ENCODE measurements at regions not wholly inside any gene's neighbourhood (a gene's known extent, or its start where the extent isn't known, plus 50 kb on each side); places are given as distances from the start of the nearest gene placed in this dataset.

DNA sequence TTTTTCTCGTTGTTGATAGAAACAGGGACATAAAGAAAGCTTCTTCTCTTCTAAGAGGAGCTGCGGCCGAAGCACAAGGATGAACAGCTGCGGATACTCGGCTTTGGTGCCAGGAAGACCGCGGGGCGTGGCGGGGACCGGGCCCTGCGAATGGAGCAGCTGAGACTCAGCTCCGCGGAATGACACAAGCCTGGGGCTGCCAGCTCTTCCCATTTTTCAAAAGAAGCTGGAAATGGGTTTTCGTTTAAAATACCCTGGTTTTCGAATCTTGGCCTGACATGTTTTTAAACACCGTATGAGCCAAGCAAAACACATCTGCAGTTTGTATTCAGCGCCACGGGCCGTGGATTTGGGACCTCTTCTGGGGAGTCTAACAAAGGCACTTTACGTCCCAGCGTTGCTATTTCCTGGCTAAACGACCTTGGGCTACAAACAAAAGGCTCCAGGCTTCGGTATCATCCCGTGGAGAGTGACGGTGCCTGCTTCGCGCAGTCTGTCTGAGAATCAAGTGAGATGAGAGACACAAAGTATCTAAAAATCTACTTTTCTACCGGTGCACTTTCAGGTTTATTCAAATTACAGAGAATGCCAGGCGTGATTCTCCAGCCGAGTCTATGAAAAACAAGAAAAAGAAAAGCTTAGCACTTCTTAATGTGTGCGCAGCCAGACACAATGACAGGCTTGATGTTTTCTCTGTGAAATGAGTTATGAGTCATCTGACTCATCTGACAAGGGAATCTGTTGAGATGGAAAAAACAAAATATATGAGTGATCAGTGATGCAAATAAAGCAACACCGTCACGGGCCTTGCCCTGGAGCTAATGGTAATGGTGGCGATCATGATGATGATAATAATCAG, 114.0 kb upstream of the TMEM132D start:
- DNase-seq = no peak

DNA sequence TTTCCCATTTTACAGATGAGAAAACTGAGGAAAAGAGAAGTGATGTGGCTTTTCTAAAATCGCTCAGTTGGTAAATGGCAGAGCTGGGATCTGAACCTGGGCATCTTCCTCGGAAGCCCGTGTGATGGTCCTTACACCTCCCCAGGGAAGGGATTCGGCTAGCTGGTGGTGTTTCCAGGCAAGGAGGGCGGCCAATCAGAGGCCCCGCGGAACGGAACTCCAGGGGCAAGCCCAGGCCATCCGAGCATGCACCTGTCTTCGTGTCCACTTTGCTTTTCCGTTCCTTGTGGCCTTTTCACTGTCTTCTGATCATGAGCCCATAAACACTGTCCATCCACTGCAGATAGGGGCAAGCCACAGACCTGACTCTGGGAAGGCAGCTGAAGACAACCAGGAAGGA, 114.8 kb upstream of the TMEM132D start:
- no peak for DNase-seq

DNA sequence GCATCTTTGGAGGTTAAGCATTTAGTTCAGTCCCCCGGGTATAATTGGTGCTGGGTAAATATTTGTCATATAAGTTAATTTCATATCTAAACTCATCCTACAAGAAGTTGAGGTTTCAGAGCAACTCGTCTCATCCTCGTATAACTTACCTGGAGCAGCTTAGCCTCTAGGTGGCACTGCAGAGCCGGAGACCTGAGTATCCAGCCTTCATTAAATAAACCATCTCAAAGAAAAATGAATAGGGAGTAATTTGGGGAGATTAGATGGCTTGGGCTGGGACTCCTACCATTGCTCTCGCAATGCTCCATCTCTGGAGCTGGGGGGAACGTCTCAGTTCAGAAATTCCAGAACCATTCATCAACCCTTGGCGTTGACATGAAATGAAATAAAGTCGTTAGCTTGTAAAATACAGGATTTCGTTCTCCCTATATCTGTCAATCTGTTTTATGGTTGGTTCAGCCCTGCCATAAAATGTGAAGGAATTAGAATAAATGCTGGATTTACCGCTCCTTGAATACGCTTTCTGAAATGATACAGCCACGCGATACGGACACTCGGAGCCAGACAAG, 122.9 kb upstream of the TMEM132D start:
- peak; percentile 58 for DNase-seq

DNA sequence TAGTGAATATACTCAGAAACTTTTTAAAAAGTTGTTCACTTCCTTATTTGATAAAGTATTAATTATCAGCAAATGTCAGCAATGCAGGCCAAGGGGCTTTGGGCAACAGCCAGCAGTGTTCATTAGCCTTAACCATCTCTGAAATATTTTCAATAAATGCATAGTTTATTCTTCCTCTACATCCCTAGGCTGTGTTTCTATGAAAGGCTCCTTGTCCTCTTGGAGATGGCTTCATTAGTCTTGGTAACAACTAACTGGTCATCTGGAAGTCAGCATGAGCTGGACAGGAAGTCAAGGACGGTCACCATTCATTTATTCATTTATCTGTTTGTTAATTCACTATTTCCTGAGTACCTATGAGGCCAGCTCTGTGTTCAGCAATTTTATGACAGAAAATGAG, 124.0 kb upstream of the TMEM132D start:
- no peak for DNase-seq

DNA sequence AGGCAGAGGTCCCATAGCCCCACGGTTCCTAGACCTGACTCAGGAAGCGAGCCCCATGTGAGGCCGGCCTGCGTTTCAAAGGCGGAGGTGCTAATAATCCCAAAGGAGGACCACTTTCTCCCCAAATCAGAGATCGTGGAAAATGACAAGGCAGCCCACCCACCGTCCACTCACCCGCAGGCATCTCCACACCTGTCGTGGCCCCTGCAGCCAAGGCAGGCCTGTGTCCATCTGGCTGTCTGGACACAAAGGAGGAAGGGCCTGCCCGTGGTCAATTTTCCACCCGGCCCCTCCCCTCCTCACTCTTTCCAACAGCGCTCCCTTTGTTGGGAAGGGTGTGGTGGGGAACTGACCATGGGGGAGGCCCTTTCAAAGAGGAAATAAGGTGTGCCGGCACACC, 125.3 kb upstream of the TMEM132D start:
- no peak for DNase-seq

DNA sequence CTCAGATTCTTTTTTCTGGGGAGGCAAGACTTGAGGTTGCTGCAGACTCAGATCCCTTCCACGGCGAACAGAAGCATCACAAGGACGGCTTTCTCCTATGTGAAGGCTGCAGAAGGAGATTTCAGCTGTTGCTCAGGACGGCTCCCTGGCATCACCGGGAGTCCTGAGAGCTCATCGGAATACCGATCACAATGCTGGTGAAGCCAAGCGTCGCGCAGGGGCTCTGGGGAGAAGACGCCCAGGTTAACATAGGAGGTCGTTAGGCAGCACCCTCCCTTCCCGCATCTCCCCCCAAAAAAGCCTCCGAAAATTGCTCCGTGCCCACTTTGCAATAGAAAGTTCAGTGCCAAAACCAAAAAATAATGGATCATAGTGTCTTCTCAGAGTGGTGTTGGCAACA, 127.2 kb upstream of the TMEM132D start:
- DNase-seq = no peak

DNA sequence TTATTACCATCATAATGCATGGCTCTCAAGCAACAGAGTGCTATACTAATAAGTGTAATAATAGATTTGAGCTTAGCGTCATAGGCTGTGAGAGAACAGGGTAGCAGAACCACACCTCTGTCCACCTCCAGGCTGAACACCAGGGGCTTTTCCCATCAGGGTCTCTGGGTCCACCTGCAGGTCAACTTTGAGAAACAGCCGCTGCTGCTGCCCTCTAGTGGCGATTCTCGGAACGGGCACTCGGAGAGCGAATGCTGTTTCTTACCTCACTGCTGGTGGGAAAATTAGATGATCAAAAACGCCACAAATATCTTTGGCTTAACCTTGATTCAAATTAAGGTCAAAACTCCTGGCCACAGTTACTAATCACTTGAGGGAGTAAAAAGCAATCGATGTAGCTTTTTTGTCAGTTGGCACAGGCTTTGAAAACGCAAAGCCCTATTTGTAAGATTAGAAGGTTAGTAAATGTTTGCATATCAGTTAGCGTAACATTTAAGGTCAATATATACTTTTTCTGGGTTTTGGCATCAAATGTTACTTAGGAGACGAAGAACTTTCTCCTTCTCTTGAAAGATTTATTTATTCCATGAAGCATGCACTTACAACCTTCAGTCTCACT, 127.9 kb upstream of the TMEM132D start:
- peak; percentile 92 for DNase-seq

DNA sequence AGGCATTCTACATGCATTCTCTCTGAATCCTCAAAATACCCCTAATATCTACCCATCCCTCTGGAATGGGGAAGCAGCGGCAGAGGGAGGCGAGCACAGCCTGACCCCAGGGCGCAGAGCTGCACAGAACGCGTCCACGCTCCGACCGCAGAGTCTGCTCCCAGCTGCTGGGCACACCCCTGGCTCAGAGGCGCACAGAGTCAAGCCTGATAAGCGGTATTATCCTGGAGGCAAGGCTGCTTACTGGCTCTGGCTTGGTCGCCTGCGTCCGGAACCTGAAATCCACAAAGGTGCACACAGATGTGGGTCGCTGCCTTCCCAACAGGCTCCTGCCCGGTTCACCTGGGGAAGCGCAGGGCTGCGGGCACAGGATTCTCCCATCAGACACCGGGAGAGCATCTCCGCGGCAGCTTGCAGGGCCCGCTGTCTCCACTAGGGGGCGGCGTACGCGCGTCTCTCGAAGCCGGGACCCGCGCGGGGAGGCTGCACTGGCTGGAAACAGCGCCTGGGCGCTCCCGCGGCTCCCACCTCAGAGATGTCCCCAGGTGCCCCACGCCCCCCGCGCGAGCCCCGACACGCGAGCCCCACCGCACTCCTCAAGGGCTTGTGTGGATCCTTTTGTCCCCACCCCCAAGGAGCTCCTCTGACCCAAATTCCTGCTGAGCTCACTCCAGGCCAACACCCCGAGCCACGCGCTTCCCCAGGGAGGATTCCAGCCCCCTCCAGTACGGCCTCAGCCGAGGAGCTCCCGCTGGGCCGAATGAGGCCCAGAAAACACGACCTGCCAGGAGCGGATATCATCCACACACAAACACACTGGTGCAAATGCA, 120.1 kb upstream of the FZD10 start:
- DNase-seq = peak; percentile 89

DNA sequence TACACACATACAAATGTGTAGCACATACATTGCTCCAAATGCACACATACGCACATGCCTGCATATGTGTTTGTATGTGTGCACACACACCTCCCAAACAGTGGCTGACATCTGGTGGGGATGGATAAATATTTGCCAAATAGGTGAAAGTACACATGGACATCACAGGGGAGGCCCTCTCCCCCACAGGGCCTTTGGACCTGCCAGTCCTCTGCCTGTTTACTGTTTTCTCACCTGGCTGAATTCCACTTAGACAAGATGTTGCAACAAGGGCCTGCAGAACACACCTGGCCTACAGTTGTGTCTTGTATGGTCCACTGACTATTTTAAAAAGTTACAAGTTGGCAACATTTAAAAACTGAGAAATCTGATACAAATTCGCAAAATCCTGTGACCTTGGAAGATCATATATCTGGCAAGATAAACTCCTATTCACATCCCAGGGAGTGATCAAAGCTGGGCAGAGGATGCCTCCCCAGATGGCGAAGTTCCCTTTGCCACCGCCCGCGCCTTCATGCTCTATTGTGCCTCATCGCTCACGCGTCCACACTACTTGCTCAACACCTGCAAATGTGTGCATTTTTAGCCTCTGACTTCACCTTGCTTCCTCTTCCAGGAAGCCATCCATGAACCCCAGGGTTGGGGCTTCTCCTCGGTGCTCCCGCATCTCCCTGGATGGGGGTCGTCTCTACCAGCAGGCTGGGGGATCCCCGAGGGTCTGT, 118.4 kb upstream of the FZD10 start:
- DNase-seq = no peak

DNA sequence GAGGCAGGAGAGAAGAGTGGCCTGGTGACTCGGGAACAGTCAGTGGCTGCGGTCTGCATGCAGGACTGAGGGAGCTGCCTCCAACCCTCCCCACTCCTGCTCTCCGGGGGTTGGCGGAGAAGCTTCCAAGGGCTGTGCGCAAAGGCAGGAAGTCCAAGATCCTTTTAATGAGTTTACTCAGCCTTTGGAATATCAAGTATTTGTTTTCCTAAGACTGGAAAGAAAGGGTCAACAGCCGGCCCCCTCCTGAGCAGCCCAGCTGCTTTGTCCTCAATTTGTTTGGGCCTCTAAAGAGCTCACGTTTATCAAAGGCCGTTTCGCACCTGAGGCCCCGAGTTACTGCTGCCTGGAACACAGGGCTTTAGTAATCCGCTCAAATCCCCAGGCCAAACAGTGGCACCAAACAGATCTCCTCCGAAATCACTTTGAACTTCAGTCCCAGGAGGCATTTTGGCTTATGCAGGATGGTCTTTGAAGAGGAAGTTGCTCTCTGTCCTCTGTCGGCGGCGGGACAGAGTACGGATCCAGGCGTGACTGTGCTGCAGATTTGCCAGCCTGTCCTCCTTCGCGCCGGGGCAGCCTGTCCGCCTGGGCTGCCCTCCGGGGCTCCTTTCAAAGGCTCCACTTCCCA, 117.2 kb upstream of the FZD10 start:
- DNase-seq = no peak

DNA sequence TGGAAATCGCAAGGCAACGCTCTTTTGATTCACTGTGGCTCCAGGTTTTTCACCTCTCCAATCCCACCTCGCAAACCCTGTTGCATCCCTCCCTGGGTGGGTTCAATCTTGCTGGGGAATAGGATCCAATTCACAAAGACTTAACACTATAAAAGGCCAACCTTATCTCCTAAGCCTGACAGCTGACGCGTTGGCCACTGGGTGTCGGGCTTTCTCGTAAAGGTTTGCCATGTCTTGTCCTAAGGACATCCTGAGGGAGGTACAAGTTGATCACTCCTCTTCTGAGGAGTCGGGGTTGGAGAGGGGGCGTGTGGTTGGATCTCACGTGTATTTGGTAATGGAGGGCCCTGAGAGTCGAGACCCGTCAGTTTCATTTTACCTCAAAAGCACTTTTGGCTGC, 112.6 kb upstream of the FZD10 start:
- DNase-seq = no peak

DNA sequence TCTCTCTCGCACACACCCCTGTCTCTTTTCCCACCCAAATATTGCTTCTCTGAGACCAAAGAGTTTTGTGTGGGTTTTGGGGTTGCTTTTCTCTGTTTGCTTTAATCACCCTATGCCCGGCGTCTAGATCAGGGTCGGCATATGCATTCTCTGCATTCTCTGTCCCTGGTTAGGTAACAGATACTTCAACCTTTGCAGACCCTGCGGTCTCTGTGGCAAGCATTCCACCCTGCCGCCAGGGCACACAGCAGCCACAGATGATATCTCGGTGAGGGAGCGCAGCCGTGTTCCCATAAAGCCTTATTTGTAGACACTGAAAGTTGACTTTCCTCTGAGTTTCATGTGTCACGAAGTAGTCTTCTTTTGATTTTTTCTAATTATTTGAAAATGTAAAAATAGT, 110.4 kb upstream of the FZD10 start:
- DNase-seq = no peak

DNA sequence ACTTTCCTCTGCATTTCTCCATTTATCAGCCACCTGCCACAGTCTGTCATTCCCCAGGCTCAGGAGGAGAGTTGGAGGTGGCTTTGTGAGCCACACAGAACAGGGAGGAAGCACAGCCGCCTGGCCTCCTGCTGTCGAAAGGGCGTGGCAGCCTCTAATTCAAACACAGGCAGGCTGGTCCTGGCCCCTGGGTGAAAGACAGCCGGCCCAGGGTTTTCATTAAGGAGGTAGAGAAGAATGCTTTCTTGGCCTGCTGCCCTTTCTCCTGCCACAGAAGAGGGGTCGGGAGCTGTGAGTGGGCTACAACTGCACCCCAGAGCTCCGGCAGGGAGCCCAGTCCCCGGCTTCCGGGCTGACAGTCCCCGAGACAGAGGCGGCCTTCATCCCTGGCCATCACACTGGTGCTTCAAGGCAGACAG, 108.6 kb upstream of the FZD10 start:
- no peak for DNase-seq

DNA sequence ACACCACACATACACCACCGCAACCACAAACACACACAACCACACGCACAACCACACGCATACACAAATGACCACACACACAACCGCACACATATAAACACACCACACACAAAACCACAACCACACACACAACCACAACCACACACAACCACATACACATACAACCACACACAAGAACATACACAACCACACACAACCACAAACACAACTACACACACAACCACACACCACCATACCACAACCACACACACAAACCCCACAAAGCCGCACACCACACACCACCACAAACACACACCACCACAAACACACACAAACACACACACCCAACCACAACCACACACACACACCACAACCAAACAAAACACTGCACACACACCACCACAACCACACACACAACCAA, 107.5 kb upstream of the FZD10 start:
- no peak for DNase-seq

DNA sequence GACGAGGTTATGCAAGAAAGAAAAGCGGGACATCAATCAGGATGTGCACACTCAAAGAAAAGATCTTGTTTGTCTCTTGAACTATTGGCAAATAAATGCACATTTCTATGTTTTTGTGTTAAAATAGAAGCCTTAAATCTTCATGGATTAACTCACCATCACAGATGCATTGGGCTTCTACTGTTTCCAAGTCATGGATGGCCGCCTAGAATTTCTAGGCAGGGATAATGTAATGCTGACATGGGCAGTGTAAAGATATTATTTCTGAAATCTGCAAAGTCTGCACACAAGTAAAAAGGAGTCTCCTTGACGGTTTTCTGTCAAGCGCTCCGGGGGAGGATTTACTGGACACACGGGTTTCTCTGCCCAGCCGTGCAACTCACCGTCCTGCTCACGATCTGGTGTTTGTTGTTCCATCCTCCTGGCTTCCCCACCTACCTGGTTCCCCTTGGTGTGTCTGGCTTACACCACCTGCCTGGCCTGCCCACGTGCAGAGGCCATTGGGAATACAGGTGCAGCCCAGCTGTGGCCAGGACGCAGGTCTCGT, 103.3 kb upstream of the FZD10 start:
- no peak for DNase-seq

DNA sequence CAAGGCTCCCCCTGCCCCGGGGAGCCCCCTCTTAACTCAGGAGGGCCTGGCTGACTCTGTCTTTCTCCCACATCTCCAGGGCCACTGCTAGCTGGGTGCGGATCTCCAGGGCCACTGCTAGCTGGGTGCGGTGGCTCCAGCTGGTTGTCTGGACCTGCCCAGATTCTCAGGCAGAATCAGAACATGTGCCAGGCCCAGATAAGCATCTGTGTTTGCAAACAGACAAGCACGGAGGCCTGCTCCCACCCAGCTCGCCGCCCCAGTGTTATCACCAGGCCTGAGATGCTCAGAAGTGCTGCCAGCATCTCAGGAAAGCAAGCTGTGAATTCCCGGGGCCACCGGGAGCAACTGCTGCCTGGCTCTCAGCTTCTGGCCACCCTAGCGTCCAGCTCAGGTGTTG, 98.4 kb upstream of the FZD10 start:
- no peak for DNase-seq

DNA sequence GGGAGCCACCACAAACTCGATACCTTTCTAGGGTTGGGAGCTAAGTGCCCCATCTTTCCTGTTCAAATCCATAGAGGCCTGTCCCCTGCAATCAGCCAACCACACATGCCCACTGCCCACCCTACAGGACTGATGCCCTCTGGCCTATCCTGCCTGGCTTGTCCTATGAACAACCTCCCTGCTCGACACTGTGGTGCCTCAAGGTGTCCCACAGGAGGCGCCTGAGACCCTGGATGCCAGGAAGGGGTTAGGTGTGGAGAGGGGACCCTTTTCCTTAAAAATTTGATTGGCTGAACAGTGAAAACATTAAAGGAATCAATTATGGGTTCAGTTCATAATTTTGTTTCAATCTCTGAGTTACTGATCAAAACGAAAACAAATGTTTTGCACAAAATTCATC, 97.3 kb upstream of the FZD10 start:
- DNase-seq = no peak

DNA sequence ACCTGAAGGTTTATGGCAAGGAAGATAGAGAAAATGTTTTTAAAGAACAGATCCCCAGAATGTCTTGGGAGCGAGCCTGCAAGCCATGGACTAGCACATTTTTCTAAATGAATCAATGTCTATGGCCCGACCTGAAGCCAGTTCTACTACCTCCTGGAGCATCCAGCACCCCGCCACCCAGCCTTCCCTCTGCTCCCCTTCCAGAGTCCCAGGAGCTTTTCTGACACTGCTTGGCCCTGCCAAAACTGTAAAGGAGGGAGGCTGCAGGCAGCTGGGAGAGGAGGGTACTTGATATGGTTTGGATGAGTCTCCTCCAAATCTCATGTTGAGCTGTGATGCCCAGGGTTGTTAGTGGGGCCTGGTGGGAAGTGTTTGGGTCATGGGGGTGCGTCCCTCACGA, 95.5 kb upstream of the FZD10 start:
- no peak for DNase-seq

DNA sequence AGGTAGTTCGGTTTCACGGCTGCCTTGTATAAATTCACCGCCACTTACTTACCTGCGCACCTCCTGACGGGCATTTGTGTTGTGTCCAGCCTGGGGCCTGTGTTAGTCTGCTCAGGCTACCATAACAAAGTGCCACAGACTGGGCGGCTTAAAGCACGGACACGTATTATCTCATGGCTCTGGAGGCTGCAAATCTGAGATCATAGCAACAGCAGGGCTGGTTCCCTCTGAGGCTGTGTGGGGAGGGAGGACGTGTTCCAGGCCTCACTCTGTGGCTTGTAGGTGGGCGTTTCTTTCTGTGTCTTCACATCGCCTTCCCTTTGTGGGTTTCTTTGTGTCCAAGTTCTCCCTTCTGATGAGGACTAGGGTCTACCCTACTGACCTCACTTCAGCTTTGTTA, 93.5 kb upstream of the FZD10 start:
- no peak for DNase-seq

DNA sequence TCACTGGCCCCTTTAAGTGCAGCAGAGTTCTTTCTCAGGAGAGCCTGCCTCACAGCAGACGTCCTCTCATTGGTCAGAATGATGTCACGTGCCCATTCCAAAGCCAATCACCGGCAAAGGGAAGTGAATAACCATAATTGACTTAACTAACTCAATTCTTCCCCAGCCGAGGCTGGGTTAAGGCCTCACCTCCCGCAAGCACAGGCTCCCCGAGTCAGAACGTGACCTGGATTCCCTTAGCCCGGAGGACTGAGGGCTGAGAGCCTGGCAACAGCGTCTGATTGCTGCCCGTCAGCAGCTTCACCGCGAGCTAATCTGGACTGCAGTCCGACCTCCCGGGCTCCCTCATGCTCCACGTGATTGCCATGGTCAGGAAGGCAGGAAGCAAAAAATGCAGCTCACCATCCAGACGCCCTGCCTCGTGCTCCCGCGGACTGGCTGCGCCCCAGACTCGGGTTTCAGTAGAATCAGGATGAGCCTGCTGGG, 92.1 kb upstream of the FZD10 start:
- no peak for DNase-seq

DNA sequence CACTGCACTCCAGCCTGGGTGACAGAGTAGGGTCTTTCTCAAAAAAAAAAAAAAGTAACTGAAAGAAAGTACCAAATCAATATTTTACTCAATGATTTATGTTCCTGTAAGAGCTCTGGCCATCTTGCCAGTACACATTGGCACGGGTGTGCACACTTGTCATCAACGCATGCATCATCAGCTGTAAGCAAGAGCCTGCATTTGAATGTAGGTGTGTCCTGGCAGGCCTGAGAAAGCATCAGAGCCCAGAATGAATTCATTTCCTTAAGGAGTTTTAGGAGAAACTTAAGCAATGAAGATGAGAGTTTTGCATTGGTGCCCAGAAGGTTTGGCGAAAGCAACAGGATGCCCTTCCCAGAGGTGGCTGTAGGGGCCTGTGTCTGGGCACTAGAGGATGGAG, 88.5 kb upstream of the FZD10 start:
- no peak for DNase-seq

All from activated CD8-positive, alpha-beta memory T cell treated with anti-CD3 and anti-CD28 coated beads, Interleukin-2, amount 50 U/mL, for 48 hours (primary cell).